Endothelial cell of hepatic sinusoid (primary cell): ENCODE measurements at regions not wholly inside any gene's neighbourhood (a gene's known extent, or its start where the extent isn't known, plus 50 kb on each side); places are given as distances from the start of the nearest gene placed in this dataset.

ENCODE experiments used
- in situ Hi-C: cut with HindIII; loops from 2 replicates; pipeline ENCODE4 v1.10.0; 2017; ENCODE audit warnings: low sequenced_read_pairs

- in situ Hi-C loops: no loop called here
Measured at GRCh38 chr7:46900312-46901263, 681.3 kb downstream of the TNS3 start.

- in situ Hi-C loops: no loop called here
Measured at GRCh38 chr7:46897381-46897780, 684.5 kb downstream of the TNS3 start.

GRCh38 chr7:46886669-46887374, 695.1 kb downstream of the TNS3 start:
- in situ Hi-C loops: no loop called here

GRCh38 chr7:46885167-46885566, 696.7 kb downstream of the TNS3 start:
- in situ Hi-C loops: no loop called here

- in situ Hi-C loops: no loop called here
Measured at GRCh38 chr7:46881507-46882127, 700.3 kb downstream of the TNS3 start.

- in situ Hi-C loops: no loop called here
Measured at GRCh38 chr7:46880508-46881196, 701.3 kb downstream of the TNS3 start.

GRCh38 chr7:46879783-46880182, 702.1 kb downstream of the TNS3 start:
- in situ Hi-C loops: no loop called here

- in situ Hi-C loops: no loop called here
Measured at GRCh38 chr7:46871516-46871915, 710.4 kb downstream of the TNS3 start.

- in situ Hi-C loops: no loop called here
Measured at GRCh38 chr7:46864716-46865115, 717.2 kb downstream of the TNS3 start.

GRCh38 chr7:46859963-46860475, 721.9 kb downstream of the TNS3 start:
- in situ Hi-C loops: no loop called here

- in situ Hi-C loops: no loop called here
Measured at GRCh38 chr7:46855851-46856250, 726.1 kb downstream of the TNS3 start.

GRCh38 chr7:46854958-46855473, 726.9 kb downstream of the TNS3 start:
- in situ Hi-C loops: loop anchor here (5.0 kb wide), 1 partner anchor 77 kb away; no protein-coding TSS in a partner anchor

- in situ Hi-C loops: loop anchor here (5.0 kb wide), 1 partner anchor 79 kb away; no protein-coding TSS in a partner anchor
Measured at GRCh38 chr7:46853451-46853850, 728.5 kb downstream of the TNS3 start.

GRCh38 chr7:46852795-46853194, 729.1 kb downstream of the TNS3 start:
- in situ Hi-C loops: loop anchor here (5.0 kb wide), 1 partner anchor 80 kb away; no protein-coding TSS in a partner anchor

GRCh38 chr7:46850563-46851330, 731.2 kb downstream of the TNS3 start:
- in situ Hi-C loops: loop anchor here (5.0 kb wide), 1 partner anchor 82 kb away; no protein-coding TSS in a partner anchor

- in situ Hi-C loops: no loop called here
Measured at GRCh38 chr7:46848944-46849343, 733.0 kb downstream of the TNS3 start.

GRCh38 chr7:46848311-46848710, 733.6 kb downstream of the TNS3 start:
- in situ Hi-C loops: no loop called here

- in situ Hi-C loops: no loop called here
Measured at GRCh38 chr7:46847126-46847525, 734.8 kb downstream of the TNS3 start.

- in situ Hi-C loops: no loop called here
Measured at GRCh38 chr7:46844486-46844885, 737.4 kb downstream of the TNS3 start.
